GM12878 (cell line): ENCODE measurements at regions not wholly inside any gene's neighbourhood (a gene's known extent, or its start where the extent isn't known, plus 50 kb on each side); places are given as distances from the start of the nearest gene placed in this dataset.

Experiments used
- ATAC-seq: fragments of 200-7000 bp; cut with Tn5 transposase; 3 replicates; pipeline ENCODE4 v1.9.1; 2020; ENCODE audit warnings: mild to moderate bottlenecking, moderate library complexity
- BruUV-seq: library from RNA; stranded (reverse); fragments of 400-500 nt; replicated peaks from 2 replicates; lab custom pipeline; 2021; lab: Mats Ljungman, UMichigan
- CTCF ChIA-PET: fragments of 300-600 bp; sonication (Branson Sonifier 250); formaldehyde crosslinking; extraction: SDS; loops from one replicate; lab custom pipeline; 2021; ENCODE audit warnings: inconsistent platforms; lab: Yijun Ruan, JAX
- POLR2A ChIA-PET: fragments of 350-600 bp; formaldehyde crosslinking; extraction: SDS; loops from one replicate; lab custom pipeline; 2021; ENCODE audit warnings: inconsistent platforms; lab: Charles Lee
- RAD21 ChIA-PET: fragments of 300-600 bp; sonication (Branson Sonifier 250); formaldehyde crosslinking; loops from one replicate; lab custom pipeline; 2023; ENCODE audit warnings: antibody characterized with exemption; ENCODE audit not compliant: unreplicated experiment; lab: Charles Lee
- SMC1A ChIA-PET: fragments of 300-600 bp; sonication (Branson Sonifier 250); formaldehyde crosslinking; loops from one replicate; lab custom pipeline; 2023; ENCODE audit not compliant: unreplicated experiment, uncharacterized antibody; lab: Charles Lee
- DNase-seq: peaks from one replicate; pipeline ENCODE4 v3.0.0-alpha.2; 2011; ENCODE audit warnings: low read depth, low spot score
- FAIRE-seq: peaks from 3 replicates; lab custom pipeline; 2011; peaks lifted over from hg19 to GRCh38; lab: Jason Lieb, UNC
- H2AFZ ChIP-seq: 2 replicates; pipeline ENCODE4 v1.6.0; 2011; ENCODE audit warnings: low read depth, low read length, control low read depth; ENCODE audit not compliant: control insufficient read depth
- H3K27ac ChIP-seq: 2 replicates; pipeline ENCODE4 v1.5.1; 2011; ENCODE audit warnings: control low read depth; ENCODE audit not compliant: control insufficient read depth, insufficient read depth
- H3K27me3 ChIP-seq, 2 experiments: replicated peaks in 1 of 2; 2 replicates each; pipeline versions ENCODE4 v1.6.0 to v1.6.1; 2011; ENCODE audit warnings: low read length in 1 of 2; ENCODE audit not compliant: control insufficient read depth in 2 of 2, insufficient read depth in 2 of 2
- H3K36me3 ChIP-seq, 2 experiments: 2 replicates each; pipeline ENCODE4 v1.5.1; 2011; ENCODE audit warnings: low read length in 1 of 2; ENCODE audit not compliant: control insufficient read depth in 2 of 2, insufficient read depth in 2 of 2
- H3K4me1 ChIP-seq: 2 replicates; pipeline ENCODE4 v1.6.1; 2011; ENCODE audit warnings: mild to moderate bottlenecking, low read length, moderate library complexity, mixed read lengths; ENCODE audit not compliant: control insufficient read depth, insufficient read depth
- H3K4me2 ChIP-seq: 2 replicates; pipeline ENCODE4 v1.6.0; 2011; ENCODE audit warnings: control low read depth; ENCODE audit not compliant: control insufficient read depth, insufficient read depth
- H3K4me3 ChIP-seq: fragments of 200-600 bp; sonication (generic); 2 replicates; pipeline ENCODE4 v1.5.1; 2016
- H3K79me2 ChIP-seq: 2 replicates; pipeline ENCODE4 v1.6.0; 2011; ENCODE audit warnings: low read length; ENCODE audit not compliant: control insufficient read depth, insufficient read depth
- H3K9ac ChIP-seq: 2 replicates; pipeline ENCODE4 v1.8.0; 2011; ENCODE audit warnings: low read length, control low read depth, mixed read lengths; ENCODE audit not compliant: control insufficient read depth, insufficient read depth
- H3K9me3 ChIP-seq: replicated peaks from 3 replicates; pipeline ENCODE4 v1.5.1; 2011; ENCODE audit warnings: mild to moderate bottlenecking, low read length; ENCODE audit not compliant: control insufficient read depth, insufficient read depth
- H4K20me1 ChIP-seq: 2 replicates; pipeline ENCODE4 v1.6.0; 2011; ENCODE audit not compliant: control insufficient read depth, insufficient read depth
- BMI1 ChIP-seq: fragments of 450-650 bp; IDR thresholded peaks from 2 replicates; pipeline ENCODE4 v1.6.1; 2016; ENCODE audit warnings: mild to moderate bottlenecking, moderate library complexity, borderline replicate concordance
- CBFB ChIP-seq: IDR thresholded peaks from 2 replicates; pipeline ENCODE4 v1.6.1; 2016; ENCODE audit warnings: antibody characterized with exemption, low read depth
- CBX3 ChIP-seq: fragments of 200-600 bp; sonication (generic); IDR thresholded peaks from 2 replicates; pipeline ENCODE4 v1.6.1; 2016; ENCODE audit warnings: low read depth, borderline replicate concordance
- DPF2 ChIP-seq: fragments of 450-650 bp; IDR thresholded peaks from 2 replicates; pipeline ENCODE4 v1.6.1; 2017; ENCODE audit warnings: mild to moderate bottlenecking
- EGR1 ChIP-seq, 2 experiments: IDR thresholded peaks; 1 replicate in 1 of 2; 2 replicates in 1 of 2; pipeline ENCODE4 v1.6.1; 2011 to 2012; ENCODE audit warnings: low read depth in 2 of 2, low read length in 2 of 2, borderline replicate concordance in 1 of 2, mild to moderate bottlenecking in 1 of 2, moderate library complexity in 1 of 2
- FOXM1 ChIP-seq: IDR thresholded peaks from 2 replicates; pipeline ENCODE4 v1.6.1; 2012; ENCODE audit warnings: low read depth, mild to moderate bottlenecking, inconsistent platforms, low read length, moderate library complexity
- KDM1A ChIP-seq: fragments of 200-600 bp; sonication (generic); IDR thresholded peaks from 2 replicates; pipeline ENCODE4 v1.6.1; 2016; ENCODE audit warnings: borderline replicate concordance
- MTA2 ChIP-seq: fragments of 450-650 bp; IDR thresholded peaks from 2 replicates; pipeline ENCODE4 v1.6.1; 2016; ENCODE audit warnings: low read depth, mild to moderate bottlenecking, moderate library complexity
- NFIC ChIP-seq: IDR thresholded peaks from 2 replicates; pipeline ENCODE4 v1.6.1; 2012; ENCODE audit warnings: low read depth, mild to moderate bottlenecking, inconsistent platforms, low read length, moderate library complexity
- PRDM15 ChIP-seq: fragments of 450-650 bp; formaldehyde crosslinking; IDR thresholded peaks from 2 replicates; pipeline ENCODE4 v1.4.0; 2020; ENCODE audit warnings: mild to moderate bottlenecking, moderate library complexity
- RFX5 ChIP-seq: IDR thresholded peaks from 2 replicates; pipeline ENCODE4 v1.6.1; 2011; ENCODE audit warnings: low read depth, low read length, improper control_type of control experiment
- SKIL ChIP-seq: fragments of 450-650 bp; IDR thresholded peaks from 2 replicates; pipeline ENCODE4 v1.6.1; 2017; ENCODE audit warnings: mild to moderate bottlenecking, low read depth, inconsistent platforms; ENCODE audit not compliant: poor library complexity, severe bottlenecking
- SP1 ChIP-seq: IDR thresholded peaks from one replicate; pipeline ENCODE4 v1.6.1; 2011; ENCODE audit warnings: low read depth, low read length
- SPI1 ChIP-seq: IDR thresholded peaks from 2 replicates; pipeline ENCODE4 v1.6.1; 2011; ENCODE audit warnings: low read depth, mild to moderate bottlenecking, low read length, moderate library complexity, borderline replicate concordance; ENCODE audit not compliant: insufficient read depth
- ZNF217 ChIP-seq: fragments of 450-650 bp; IDR thresholded peaks from 2 replicates; pipeline ENCODE4 v1.6.1; 2017; ENCODE audit warnings: antibody characterized with exemption, mild to moderate bottlenecking
- ZNF622 ChIP-seq: fragments of 450-650 bp; IDR thresholded peaks from 2 replicates; pipeline ENCODE4 v1.6.1; 2017; ENCODE audit warnings: mild to moderate bottlenecking, inconsistent platforms
- WGBS: methylation state at CpG from one replicate; pipeline ENCODE4 v1.1.6; 2016; ENCODE audit warnings: low lambda C conversion rate; ENCODE audit not compliant: insufficient replicate concordance, insufficient coverage; ENCODE audit errors: missing lambda C conversion rate; 5-methylcytosine and 5-hydroxymethylcytosine counted together
- in situ Hi-C: fragments of 300-500 bp; cut with MboI; formaldehyde crosslinking; loops from 9 replicates; pipeline ENCODE4 v1.14.3; 2018; ENCODE audit warnings: mixed read lengths
- intact Hi-C: fragments of 100-400 bp; cut with micrococcal nuclease; formaldehyde crosslinking; loops from one replicate; pipeline ENCODE4 v1.14.2; 2022; ENCODE audit not compliant: unreplicated experiment

- intact Hi-C loops (no loop called here), in situ Hi-C loops (no loop called here)
- no peaks in the 10 kb centered on the region for H3K27me3 ChIP-seq
- no peaks in the 10 kb centered on the region for H3K36me3 ChIP-seq
- H3K9me3 ChIP-seq = no peaks in the 10 kb centered on the region
- FAIRE-seq (no peak), ATAC-seq (no peak), DNase-seq (no peak)
- SMC1A ChIA-PET = no interaction called here
- H4K20me1 ChIP-seq = no peaks in the 10 kb centered on the region
- CTCF ChIA-PET = no interaction called here
- H3K4me3 ChIP-seq = no peak overlapping the region
- H3K4me1 ChIP-seq = no peaks in the 10 kb centered on the region
- no peak overlapping the region for H3K9ac ChIP-seq
- no peak for TF ChIP-seq FOXM1
- no peak for TF ChIP-seq SPI1
- TF ChIP-seq KDM1A = no peak
- no peak for TF ChIP-seq PRDM15 (CRISPR knock-in tag)
- TF ChIP-seq DPF2 = no peak
- no peak for TF ChIP-seq MTA2
- no peak for TF ChIP-seq ZNF217
- no peak for TF ChIP-seq EGR1 (IDR thresholded peaks at IDR 0.05; ENCODE audit: borderline replicate concordance in 1 of 2, low read depth in 2 of 2, low read length in 2 of 2)
- TF ChIP-seq BMI1 = no peak
- TF ChIP-seq CBX3 = no peak
- TF ChIP-seq CBFB = no peak
- TF ChIP-seq ZNF622 = no peak
- no peak for TF ChIP-seq RFX5
- TF ChIP-seq SP1 = no peak
- TF ChIP-seq SKIL = no peak
- no peak for TF ChIP-seq NFIC
- H3K4me2 ChIP-seq = no peak overlapping the region
- no peak overlapping the region for H3K27ac ChIP-seq
- 79% methylated on average over 1 of the region's 1 CpG for WGBS
- POLR2A ChIA-PET = no interaction called here
- RAD21 ChIA-PET = no interaction called here
- H3K79me2 ChIP-seq = no peaks in the 10 kb centered on the region
- no TSS peak for BruUV-seq
- no peak overlapping the region for H2AFZ ChIP-seq
Observed at GRCh38 chr14:54140551-54140950, 183.9 kb upstream of the BMP4 start.
